Ishikawa (cell line): ENCODE measurements at regions not wholly inside any gene's neighbourhood (a gene's known extent, or its start where the extent isn't known, plus 50 kb on each side); places are given as distances from the start of the nearest gene placed in this dataset.

Experiments used
- CEBPB ChIP-seq: IDR thresholded peaks from 2 replicates; pipeline ENCODE4 v1.6.1; 2012
- EP300 ChIP-seq: IDR thresholded peaks from 2 replicates; pipeline ENCODE4 v1.6.1; 2012; ENCODE audit warnings: borderline replicate concordance
- TCF12 ChIP-seq: IDR thresholded peaks from 2 replicates; pipeline ENCODE4 v1.6.1; 2012; ENCODE audit warnings: low read depth
- TEAD4 ChIP-seq: IDR thresholded peaks from 2 replicates; pipeline ENCODE4 v1.6.1; 2012
- YY1 ChIP-seq: IDR thresholded peaks from 2 replicates; pipeline ENCODE4 v1.6.1; 2012; ENCODE audit warnings: low read depth
- TF ChIP-seq, protein P1 (sequence below): IDR thresholded peaks from 2 replicates; pipeline ENCODE4 v1.6.1; 2012

GRCh38 chr18:56158676-56159075 lies 479.7 kb downstream of the TXNL1 start:
- TF ChIP-seq TEAD4 = no peak
- TF ChIP-seq CEBPB = no peak
- no peak for TF ChIP-seq YY1
- TF ChIP-seq, protein P1, sequence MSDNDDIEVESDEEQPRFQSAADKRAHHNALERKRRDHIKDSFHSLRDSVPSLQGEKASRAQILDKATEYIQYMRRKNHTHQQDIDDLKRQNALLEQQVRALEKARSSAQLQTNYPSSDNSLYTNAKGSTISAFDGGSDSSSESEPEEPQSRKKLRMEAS = no peak
- no peak for TF ChIP-seq EP300
- TF ChIP-seq TCF12 = no peak
